Effector memory CD4-positive, alpha-beta T cell (primary cell): ENCODE measurements at regions not wholly inside any gene's neighbourhood (a gene's known extent, or its start where the extent isn't known, plus 50 kb on each side); places are given as distances from the start of the nearest gene placed in this dataset.
"Not testable (repeated sequence)": the region's sequence is repeated elsewhere in the genome, so short reads cannot be mapped to it uniquely, and the experiment has no call there.

ENCODE experiments used
- DNase-seq, 3 donors: peaks; one replicate each; pipeline ENCODE4 v3.0.0-alpha.2; 2020
- H3K27ac ChIP-seq: 2 replicates; pipeline ENCODE4 v1.7.0; 2013; ENCODE audit warnings: mild to moderate bottlenecking, low read length, moderate library complexity; ENCODE audit not compliant: insufficient read depth, poor library complexity, severe bottlenecking
- H3K27me3 ChIP-seq: replicated peaks from 2 replicates; pipeline ENCODE4 v1.7.0; 2013; ENCODE audit warnings: mild to moderate bottlenecking, low read length; ENCODE audit not compliant: insufficient read depth, control insufficient read depth, poor library complexity, severe bottlenecking
- H3K36me3 ChIP-seq: 2 replicates; pipeline ENCODE4 v1.7.0; 2013; ENCODE audit warnings: mild to moderate bottlenecking, low read length, moderate library complexity; ENCODE audit not compliant: control insufficient read depth, insufficient read depth
- H3K4me1 ChIP-seq: 2 replicates; pipeline ENCODE4 v1.7.0; 2013; ENCODE audit warnings: low read length, mild to moderate bottlenecking; ENCODE audit not compliant: control insufficient read depth, insufficient read depth, poor library complexity, severe bottlenecking
- H3K4me3 ChIP-seq: 2 replicates; pipeline ENCODE4 v1.7.0; 2013; ENCODE audit warnings: low read length, low read depth, mild to moderate bottlenecking; ENCODE audit not compliant: insufficient read depth, poor library complexity, severe bottlenecking
- H3K9me3 ChIP-seq: 2 replicates; pipeline ENCODE4 v1.7.0; 2013; ENCODE audit warnings: mild to moderate bottlenecking, low read length, moderate library complexity; ENCODE audit not compliant: control insufficient read depth

GRCh38 chr9:106769331-106769730 lies 93.6 kb upstream of the ZNF462 start:
- Histone ChIP-seq H3K9me3 (no peaks in the 10 kb centered on the region), H3K4me3 (no peak overlapping the region), H3K4me1 (no peaks in the 10 kb centered on the region), H3K27ac (no peak overlapping the region), H3K27me3 (no peaks in the 10 kb centered on the region), H3K36me3 (no peaks in the 10 kb centered on the region)
- DNase-seq, result no peak

- no peak for DNase-seq
- H3K9me3 ChIP-seq, result no peaks in the 10 kb centered on the region
- H3K27ac ChIP-seq, result no peak overlapping the region
- no peaks in the 10 kb centered on the region for H3K36me3 ChIP-seq
- H3K4me3 ChIP-seq, result no peak overlapping the region
- no peaks in the 10 kb centered on the region for H3K27me3 ChIP-seq
- H3K4me1 ChIP-seq, result no peaks in the 10 kb centered on the region
These were observed 91.4 kb upstream of the ZNF462 start for GRCh38 chr9:106771608-106772007.

- Histone ChIP-seq H3K9me3 (no peaks in the 10 kb centered on the region), H3K4me3 (no peak overlapping the region), H3K36me3 (no peaks in the 10 kb centered on the region), H3K4me1 (no peaks in the 10 kb centered on the region), H3K27ac (no peak overlapping the region), H3K27me3 (no peaks in the 10 kb centered on the region)
- DNase-seq, result no peak
These were observed 90.3 kb upstream of the ZNF462 start for GRCh38 chr9:106772523-106773290.

DNA sequence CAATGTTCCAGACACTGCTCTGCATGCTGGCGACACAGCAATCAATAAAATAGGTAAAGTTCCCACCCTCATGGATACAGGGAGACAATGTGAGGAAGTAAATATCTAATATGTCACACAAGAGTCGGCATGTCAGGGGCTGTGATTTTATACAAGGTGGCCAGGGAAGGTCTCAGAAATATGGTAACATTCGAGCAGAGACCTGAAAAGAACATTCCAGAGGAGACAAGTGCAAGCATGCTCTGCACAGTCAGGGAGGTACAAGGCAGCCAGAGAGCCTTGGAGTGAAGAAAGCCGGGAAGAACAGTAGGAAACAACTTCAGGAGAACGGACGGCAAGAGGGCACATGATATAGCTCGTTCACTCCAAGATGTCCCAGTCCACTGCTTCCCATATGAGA lies 89.2 kb upstream of the ZNF462 start:
- no peaks in the 10 kb centered on the region for H3K36me3 ChIP-seq
- no peaks in the 10 kb centered on the region for H3K27me3 ChIP-seq
- no peaks in the 10 kb centered on the region for H3K4me1 ChIP-seq
- H3K9me3 ChIP-seq, result no peaks in the 10 kb centered on the region
- no peak overlapping the region for H3K27ac ChIP-seq
- DNase-seq, result no peak
- H3K4me3 ChIP-seq, result no peak overlapping the region

DNA sequence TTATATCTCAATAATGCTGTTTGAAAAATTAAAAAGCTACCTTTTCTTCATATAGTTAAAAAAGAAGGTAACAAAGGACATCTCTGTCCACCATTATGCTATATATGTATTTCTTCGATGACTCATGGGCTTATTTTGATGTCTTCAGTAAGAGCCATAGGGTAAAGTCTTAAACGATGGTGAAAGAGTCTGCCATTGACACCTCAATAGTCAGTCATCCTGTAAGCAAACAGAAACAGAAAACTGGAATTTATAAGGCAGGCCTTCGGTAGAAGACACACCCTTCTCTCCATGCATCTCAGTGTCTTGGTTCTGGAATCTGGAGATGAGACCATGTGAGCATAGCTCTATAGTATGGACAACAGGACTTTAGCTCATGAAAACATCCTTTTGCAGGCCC lies 87.0 kb upstream of the ZNF462 start:
- no peak for DNase-seq
- Histone ChIP-seq H3K9me3 (no peaks in the 10 kb centered on the region), H3K4me3 (no peak overlapping the region), H3K27ac (no peak overlapping the region), H3K4me1 (no peaks in the 10 kb centered on the region), H3K27me3 (no peaks in the 10 kb centered on the region), H3K36me3 (no peaks in the 10 kb centered on the region)

- no peaks in the 10 kb centered on the region for H3K27me3 ChIP-seq
These were observed 83.2 kb upstream of the ZNF462 start for GRCh38 chr9:106779796-106780195.

GRCh38 chr9:106783121-106783520 lies 79.8 kb upstream of the ZNF462 start:
- Histone ChIP-seq H3K9me3 (no peaks in the 10 kb centered on the region), H3K4me1 (no peaks in the 10 kb centered on the region), H3K4me3 (no peak overlapping the region), H3K27me3 (no peaks in the 10 kb centered on the region), H3K27ac (no peak overlapping the region), H3K36me3 (no peaks in the 10 kb centered on the region)
- no peak for DNase-seq

More at GRCh38 chr9:106779796-106780195, 83.2 kb upstream of the ZNF462 start:
- Histone ChIP-seq H3K9me3 (no peaks in the 10 kb centered on the region), H3K4me3 (no peak overlapping the region), H3K27ac (no peak overlapping the region), H3K4me1 (no peaks in the 10 kb centered on the region), H3K36me3 (no peaks in the 10 kb centered on the region)
- no peak for DNase-seq

DNA sequence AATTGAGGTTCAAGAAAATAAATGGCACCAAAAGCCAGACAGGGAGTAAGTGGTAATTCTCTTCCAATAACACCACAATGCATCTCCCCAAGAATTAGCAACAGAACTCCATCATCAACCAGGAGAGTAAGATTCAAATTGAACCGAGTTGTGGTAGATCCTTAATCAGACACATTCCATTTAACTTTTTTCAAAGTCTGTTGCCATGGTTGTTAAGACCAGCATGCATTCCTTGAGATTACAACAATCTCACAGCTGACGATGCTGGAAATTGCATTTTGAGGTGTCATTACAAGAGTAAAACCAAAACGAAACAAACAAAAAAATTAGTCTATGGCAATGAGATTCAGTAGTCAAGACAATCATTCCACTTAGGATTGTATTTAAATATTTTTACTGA lies 78.9 kb upstream of the ZNF462 start:
- H3K4me3 ChIP-seq, result no peak overlapping the region
- no peaks in the 10 kb centered on the region for H3K27me3 ChIP-seq
- H3K9me3 ChIP-seq, result no peaks in the 10 kb centered on the region
- DNase-seq, result no peak
- H3K4me1 ChIP-seq, result no peaks in the 10 kb centered on the region
- no peak overlapping the region for H3K27ac ChIP-seq
- H3K36me3 ChIP-seq, result no peaks in the 10 kb centered on the region

DNA sequence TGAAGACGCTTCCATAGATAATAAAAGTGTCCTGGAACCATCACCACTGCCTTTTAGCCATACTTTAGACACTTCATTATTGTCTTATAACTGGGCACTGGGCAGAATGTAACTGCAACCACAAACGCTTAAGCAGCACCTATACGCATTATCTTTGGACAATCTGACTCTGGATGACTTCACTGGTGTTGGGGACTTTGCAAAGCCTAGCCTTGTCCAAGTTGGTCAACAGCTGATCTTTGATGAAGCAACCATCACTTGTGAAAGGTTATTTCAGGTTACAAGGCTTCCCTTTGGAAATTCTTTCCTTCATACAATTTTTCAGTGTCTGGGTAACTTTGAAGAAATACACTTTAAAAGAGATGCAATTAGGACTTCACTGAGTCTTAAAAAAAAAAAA lies 77.8 kb upstream of the ZNF462 start:
- Histone ChIP-seq H3K4me3 (no peak overlapping the region), H3K27ac (no peak overlapping the region), H3K9me3 (no peaks in the 10 kb centered on the region), H3K4me1 (no peaks in the 10 kb centered on the region), H3K36me3 (no peaks in the 10 kb centered on the region), H3K27me3 (no peaks in the 10 kb centered on the region)
- no peak for DNase-seq

GRCh38 chr9:106788021-106788420 lies 74.9 kb upstream of the ZNF462 start:
- not testable (repeated sequence) for H3K9me3 ChIP-seq, DNase-seq, H3K4me1 ChIP-seq, H3K27ac ChIP-seq, H3K4me3 ChIP-seq, H3K36me3 ChIP-seq, H3K27me3 ChIP-seq
